KOPT-K1 (cell line): ENCODE measurements at regions not wholly inside any gene's neighbourhood (a gene's known extent, or its start where the extent isn't known, plus 50 kb on each side); places are given as distances from the start of the nearest gene placed in this dataset.

Source experiments
- H3K27ac ChIP-seq: fragments of 200-600 bp; sonication (generic); 2 replicates; pipeline ENCODE4 v1.5.1; 2016; ENCODE audit warnings: antibody characterized with exemption, mild to moderate bottlenecking, low read depth, low read length; ENCODE audit not compliant: poor library complexity, severe bottlenecking
- H3K36me3 ChIP-seq: fragments of 200-600 bp; sonication (generic); 2 replicates; pipeline ENCODE4 v1.5.1; 2017; ENCODE audit warnings: antibody characterized with exemption, mild to moderate bottlenecking, low read length, moderate library complexity; ENCODE audit not compliant: insufficient read depth
- H3K9me3 ChIP-seq: fragments of 200-600 bp; sonication (generic); 2 replicates; pipeline ENCODE4 v1.5.1; 2017; ENCODE audit warnings: antibody characterized with exemption, low read length, mild to moderate bottlenecking; ENCODE audit not compliant: insufficient read depth, poor library complexity, severe bottlenecking

- H3K36me3 ChIP-seq = no peaks in the 10 kb centered on the region
- H3K9me3 ChIP-seq = no peaks in the 10 kb centered on the region
- no peak overlapping the region for H3K27ac ChIP-seq
Measured at GRCh38 chr9:107671588-107671987, 182.0 kb upstream of the KLF4 start.

DNA sequence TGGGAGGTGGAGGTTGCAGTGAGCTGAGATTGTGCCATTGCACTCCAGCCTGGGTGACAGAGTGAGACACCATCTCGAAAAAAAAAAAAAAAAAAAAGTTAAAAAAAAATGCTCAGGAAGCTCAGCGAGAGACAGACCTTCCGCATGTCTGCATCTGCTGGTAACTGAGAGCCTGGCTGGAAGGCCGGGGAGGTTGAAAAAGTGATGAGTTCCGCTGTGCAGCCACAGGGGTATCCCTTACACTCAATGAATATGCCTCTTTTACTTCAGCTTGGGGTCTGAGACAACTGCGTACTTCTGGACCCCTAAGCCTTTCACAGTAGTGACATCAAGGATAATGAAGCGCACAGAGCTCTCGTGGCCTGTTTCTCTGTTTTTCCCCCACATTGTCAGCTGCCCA, 179.9 kb upstream of the KLF4 start:
- Histone ChIP-seq H3K36me3 (no peaks in the 10 kb centered on the region), H3K27ac (no peak overlapping the region), H3K9me3 (no peaks in the 10 kb centered on the region)

DNA sequence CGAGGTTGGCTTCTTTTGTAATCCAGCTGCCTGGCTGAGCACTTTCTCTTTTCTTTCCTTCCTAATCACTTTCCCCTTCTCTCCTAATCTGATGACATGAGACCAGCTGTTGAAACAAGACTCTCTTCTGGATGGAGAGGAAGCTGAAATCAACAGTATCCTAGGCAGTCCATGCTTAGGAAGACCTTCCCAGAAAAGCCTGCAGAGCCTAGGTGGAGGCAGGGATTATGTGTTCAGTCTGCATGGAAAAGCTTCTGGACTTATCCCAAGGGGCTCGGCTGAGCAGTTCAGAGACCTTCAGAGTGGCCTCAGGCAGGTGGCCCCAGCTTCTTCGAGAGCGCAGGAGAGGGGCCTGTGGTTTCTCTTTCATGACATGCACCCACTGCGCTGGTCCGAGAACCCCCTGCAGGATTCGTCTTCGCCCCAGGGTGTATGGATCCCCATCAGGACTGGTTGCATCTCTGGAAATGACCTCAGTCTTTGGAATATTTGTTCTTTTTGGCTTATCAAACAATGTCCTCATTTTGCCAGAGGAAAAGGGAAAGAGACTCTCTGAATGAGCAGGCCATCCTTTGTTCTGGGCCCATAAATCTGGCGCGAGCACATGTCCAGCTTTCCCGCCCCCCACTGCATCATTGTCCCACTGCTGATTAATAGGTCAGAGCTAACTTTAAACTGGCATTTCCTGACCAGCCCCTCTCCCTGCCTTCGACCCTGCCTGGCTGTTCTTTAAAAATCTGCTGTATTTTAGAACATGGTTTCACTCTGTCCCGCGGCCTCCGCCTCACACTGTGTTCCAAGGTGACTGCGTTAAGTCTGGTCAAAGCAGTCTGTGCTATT, 177.9 kb upstream of the KLF4 start:
- Histone ChIP-seq H3K36me3 (no peaks in the 10 kb centered on the region), H3K9me3 (no peaks in the 10 kb centered on the region), H3K27ac (no peak overlapping the region)

- Histone ChIP-seq H3K9me3 (no peaks in the 10 kb centered on the region), H3K36me3 (no peaks in the 10 kb centered on the region), H3K27ac (no peak overlapping the region)
Measured at GRCh38 chr9:107665057-107665456, 175.5 kb upstream of the KLF4 start.

- H3K9me3 ChIP-seq = no peaks in the 10 kb centered on the region
- no peak overlapping the region for H3K27ac ChIP-seq
- no peaks in the 10 kb centered on the region for H3K36me3 ChIP-seq
Measured at GRCh38 chr9:107660976-107661375, 171.4 kb upstream of the KLF4 start.

GRCh38 chr9:107653263-107653821, 163.8 kb upstream of the KLF4 start:
- H3K36me3 ChIP-seq = no peaks in the 10 kb centered on the region
- no peak overlapping the region for H3K27ac ChIP-seq
- H3K9me3 ChIP-seq = no peaks in the 10 kb centered on the region

- H3K27ac ChIP-seq = no peak overlapping the region
- no peaks in the 10 kb centered on the region for H3K36me3 ChIP-seq
- H3K9me3 ChIP-seq = no peaks in the 10 kb centered on the region
Measured at GRCh38 chr9:107650995-107651394, 161.4 kb upstream of the KLF4 start.

- Histone ChIP-seq H3K9me3 (no peaks in the 10 kb centered on the region), H3K27ac (no peak overlapping the region), H3K36me3 (no peaks in the 10 kb centered on the region)
Measured at GRCh38 chr9:107650321-107650720, 160.8 kb upstream of the KLF4 start.

- no peaks in the 10 kb centered on the region for H3K9me3 ChIP-seq
- H3K27ac ChIP-seq = no peak overlapping the region
Measured at GRCh38 chr9:107648153-107648715, 158.7 kb upstream of the KLF4 start.

GRCh38 chr9:107647611-107648010, 158.0 kb upstream of the KLF4 start:
- H3K36me3 ChIP-seq = no peaks in the 10 kb centered on the region
- no peak overlapping the region for H3K27ac ChIP-seq
- no peaks in the 10 kb centered on the region for H3K9me3 ChIP-seq

More at GRCh38 chr9:107648153-107648715, 158.7 kb upstream of the KLF4 start:
- no peaks in the 10 kb centered on the region for H3K36me3 ChIP-seq

GRCh38 chr9:107647141-107647540, 157.6 kb upstream of the KLF4 start:
- Histone ChIP-seq H3K36me3 (no peaks in the 10 kb centered on the region), H3K27ac (no peak overlapping the region), H3K9me3 (no peaks in the 10 kb centered on the region)

GRCh38 chr9:107645464-107645833, 155.9 kb upstream of the KLF4 start:
- Histone ChIP-seq H3K9me3 (no peaks in the 10 kb centered on the region), H3K27ac (no peak overlapping the region), H3K36me3 (no peaks in the 10 kb centered on the region)

DNA sequence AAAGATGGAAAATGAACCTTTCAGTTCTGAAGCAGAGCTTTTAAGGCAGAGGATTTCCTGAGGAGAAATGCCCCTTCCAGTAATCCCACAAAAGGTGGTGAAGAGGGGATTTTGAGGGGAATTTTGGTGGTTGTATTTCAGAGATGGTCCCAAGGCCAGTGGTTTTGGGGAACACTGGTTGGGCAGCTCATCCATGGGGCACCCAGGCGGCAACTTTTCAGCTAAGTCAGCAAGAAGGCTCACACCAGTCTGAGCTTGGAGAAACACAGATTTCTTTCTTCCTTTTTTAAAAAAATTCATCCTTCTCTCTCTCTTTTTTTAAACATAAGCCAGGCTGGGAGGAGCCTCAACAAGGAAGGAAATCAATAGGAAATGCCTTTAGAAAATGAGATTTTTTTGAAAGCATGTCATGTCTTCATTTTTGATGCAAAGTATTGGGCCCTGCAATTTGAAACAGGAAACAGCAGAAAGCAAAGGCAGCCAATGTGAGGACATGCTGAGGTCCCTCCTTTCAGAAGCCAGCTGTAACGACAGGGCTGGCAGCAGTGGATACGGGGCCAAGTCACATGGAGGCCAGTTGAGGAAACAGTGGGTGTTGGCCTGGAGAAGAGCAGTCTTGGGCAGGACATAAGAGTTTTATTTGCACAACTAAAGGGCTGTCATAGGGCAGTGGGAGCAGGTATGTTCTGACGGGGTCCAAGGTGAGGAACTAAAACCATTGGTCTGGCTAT, 155.3 kb upstream of the KLF4 start:
- no peaks in the 10 kb centered on the region for H3K9me3 ChIP-seq
- no peaks in the 10 kb centered on the region for H3K36me3 ChIP-seq
- no peak overlapping the region for H3K27ac ChIP-seq

GRCh38 chr9:107639426-107639825, 149.9 kb upstream of the KLF4 start:
- H3K36me3 ChIP-seq = no peaks in the 10 kb centered on the region
- no peaks in the 10 kb centered on the region for H3K9me3 ChIP-seq
- no peak overlapping the region for H3K27ac ChIP-seq

GRCh38 chr9:107638521-107639310, 149.1 kb upstream of the KLF4 start:
- no peaks in the 10 kb centered on the region for H3K9me3 ChIP-seq
- H3K27ac ChIP-seq = no peak overlapping the region
- H3K36me3 ChIP-seq = no peaks in the 10 kb centered on the region
